IMR-90 (cell line): ENCODE measurements at regions not wholly inside any gene's neighbourhood (a gene's known extent, or its start where the extent isn't known, plus 50 kb on each side); places are given as distances from the start of the nearest gene placed in this dataset.

Source experiments
- ATAC-seq: fragments of 200-7000 bp; cut with Tn5 transposase; 2 replicates; pipeline ENCODE4 v1.9.1; 2020; ENCODE audit warnings: low read depth, mild to moderate bottlenecking, moderate library complexity
- BruUV-seq: library from RNA; stranded (reverse); fragments of 400-500 nt; replicated peaks from 2 replicates; lab custom pipeline; 2021; lab: Mats Ljungman, UMichigan
- CTCF ChIA-PET: fragments of 300-600 bp; formaldehyde crosslinking; extraction: SDS; loops from one replicate; lab custom pipeline; 2021; ENCODE audit warnings: antibody characterized with exemption; lab: Yijun Ruan, JAX
- POLR2A ChIA-PET: fragments of 300-600 bp; sonication (Branson Sonifier 250); formaldehyde crosslinking; loops from one replicate; lab custom pipeline; 2022; ENCODE audit warnings: antibody characterized with exemption; ENCODE audit not compliant: unreplicated experiment; lab: Charles Lee
- DNase-seq: peaks from one replicate; pipeline ENCODE4 v3.0.0; 2013
- H2AFZ ChIP-seq: replicated peaks from 2 replicates; pipeline ENCODE3; 2013; ENCODE audit warnings: low read length, mild to moderate bottlenecking; ENCODE audit not compliant: poor library complexity
- H2AK5ac ChIP-seq: 2 replicates; pipeline ENCODE4 v1.6.1; 2013; ENCODE audit warnings: low read depth, low read length, inconsistent platforms
- H2AK9ac ChIP-seq: replicated peaks from 2 replicates; pipeline ENCODE3; 2013; ENCODE audit warnings: mild to moderate bottlenecking, low read depth, low read length, moderate library complexity; ENCODE audit not compliant: poor library complexity
- H2BK120ac ChIP-seq: 2 replicates; pipeline ENCODE4 v1.6.1; 2013; ENCODE audit warnings: low read depth, low read length, inconsistent platforms
- H2BK15ac ChIP-seq: 3 replicates; pipeline ENCODE4 v1.6.1; 2013; ENCODE audit warnings: low read depth, low read length, inconsistent platforms
- H2BK20ac ChIP-seq: 2 replicates; pipeline ENCODE4 v1.6.1; 2013; ENCODE audit warnings: low read depth, mild to moderate bottlenecking, inconsistent platforms, low read length, moderate library complexity
- H2BK5ac ChIP-seq: 2 replicates; pipeline ENCODE4 v1.6.1; 2013; ENCODE audit warnings: mild to moderate bottlenecking, low read depth, low read length, inconsistent platforms; ENCODE audit not compliant: poor library complexity, severe bottlenecking
- H3K14ac ChIP-seq: replicated peaks from 2 replicates; pipeline ENCODE4 v1.6.1; 2013; ENCODE audit warnings: low read depth, low read length, inconsistent platforms
- H3K18ac ChIP-seq: 2 replicates; pipeline ENCODE4 v1.6.1; 2013; ENCODE audit warnings: low read depth, low read length, control low read depth
- H3K23ac ChIP-seq: 2 replicates; pipeline ENCODE4 v1.6.1; 2013; ENCODE audit warnings: low read depth, low read length, inconsistent platforms
- H3K27ac ChIP-seq: 2 replicates; pipeline ENCODE4 v1.5.1; 2013; ENCODE audit warnings: mild to moderate bottlenecking, control low read depth, low read length; ENCODE audit not compliant: insufficient read depth
- H3K27me3 ChIP-seq: 2 replicates; pipeline ENCODE4 v1.6.1; 2013; ENCODE audit warnings: low read length; ENCODE audit not compliant: control insufficient read depth, insufficient read depth
- H3K36me3 ChIP-seq: 2 replicates; pipeline ENCODE4 v1.6.1; 2013; ENCODE audit warnings: low read length, mixed read lengths; ENCODE audit not compliant: control insufficient read depth, insufficient read depth
- H3K4ac ChIP-seq: 2 replicates; pipeline ENCODE4 v1.6.1; 2013; ENCODE audit warnings: low read depth, low read length, inconsistent platforms
- H3K4me1 ChIP-seq: 2 replicates; pipeline ENCODE4 v1.6.1; 2013; ENCODE audit warnings: low read length, mixed read lengths; ENCODE audit not compliant: control insufficient read depth, insufficient read depth
- H3K4me2 ChIP-seq: 2 replicates; pipeline ENCODE4 v1.6.1; 2013; ENCODE audit warnings: low read depth, mild to moderate bottlenecking, control low read depth, low read length, moderate library complexity
- H3K4me3 ChIP-seq: 2 replicates; pipeline ENCODE4 v1.5.1; 2013; ENCODE audit warnings: low read depth, mild to moderate bottlenecking, control low read depth, low read length, moderate library complexity; ENCODE audit not compliant: insufficient read depth
- H3K56ac ChIP-seq: 2 replicates; pipeline ENCODE4 v1.6.1; 2013; ENCODE audit warnings: low read length, inconsistent platforms; ENCODE audit not compliant: insufficient read depth; ENCODE audit errors: extremely low read depth
- H3K79me1 ChIP-seq, 2 experiments: 2 replicates each; pipeline ENCODE4 v1.6.1; 2013; ENCODE audit warnings: low read length in 2 of 2, inconsistent platforms in 1 of 2, low read depth in 1 of 2
- H3K9ac ChIP-seq: 2 replicates; pipeline ENCODE4 v1.6.1; 2013; ENCODE audit warnings: low read depth, low read length, control low read depth
- H3K9me1 ChIP-seq: 2 replicates; pipeline ENCODE4 v1.6.1; 2013; ENCODE audit warnings: low read length, inconsistent platforms; ENCODE audit not compliant: insufficient read depth
- H3K9me3 ChIP-seq: 2 replicates; pipeline ENCODE4 v1.6.1; 2013; ENCODE audit warnings: low read length; ENCODE audit not compliant: control insufficient read depth, insufficient read depth
- H4K20me1 ChIP-seq: 2 replicates; pipeline ENCODE4 v1.6.1; 2013; ENCODE audit warnings: low read length, inconsistent platforms; ENCODE audit not compliant: insufficient read depth
- H4K5ac ChIP-seq: 2 replicates; pipeline ENCODE4 v1.6.1; 2013; ENCODE audit warnings: mild to moderate bottlenecking, low read depth, low read length, control low read depth
- H4K8ac ChIP-seq, 2 experiments: 2 replicates each; pipeline ENCODE4 v1.6.1; 2013; ENCODE audit warnings: low read depth in 2 of 2, low read length in 2 of 2, control low read depth in 1 of 2, inconsistent platforms in 1 of 2
- H4K91ac ChIP-seq: 2 replicates; pipeline ENCODE4 v1.6.1; 2013; ENCODE audit warnings: low read depth, low read length, inconsistent platforms; ENCODE audit not compliant: insufficient read depth
- CEBPB ChIP-seq: IDR thresholded peaks from 2 replicates; pipeline ENCODE4 v1.6.1; 2012; ENCODE audit warnings: low read depth, low read length, improper control_type of control experiment
- CHD1 ChIP-seq: IDR thresholded peaks from 2 replicates; pipeline ENCODE4 v1.6.1; 2012; ENCODE audit warnings: low read depth, low read length, improper control_type of control experiment
- ELK1 ChIP-seq: fragments of 150-350 bp; IDR thresholded peaks from 2 replicates; pipeline ENCODE4 v1.6.1; 2016; ENCODE audit warnings: low read depth, mild to moderate bottlenecking, low read length, moderate library complexity, borderline replicate concordance
- FOS ChIP-seq: fragments of 150-350 bp; IDR thresholded peaks from 2 replicates; pipeline ENCODE4 v1.6.1; 2016; ENCODE audit warnings: low read depth, low read length
- MAZ ChIP-seq: IDR thresholded peaks from 2 replicates; pipeline ENCODE4 v1.6.1; 2012; ENCODE audit warnings: low read depth, mild to moderate bottlenecking, low read length, improper control_type of control experiment, moderate library complexity, borderline replicate concordance
- MXI1 ChIP-seq: IDR thresholded peaks from 2 replicates; pipeline ENCODE4 v1.6.1; 2012; ENCODE audit warnings: low read depth, mild to moderate bottlenecking, low read length, moderate library complexity, borderline replicate concordance
- NFE2L2 ChIP-seq: fragments of 150-350 bp; IDR thresholded peaks from 2 replicates; pipeline ENCODE4 v1.6.1; 2016; ENCODE audit warnings: low read depth, mild to moderate bottlenecking, low read length
- POLR2A ChIP-seq: IDR thresholded peaks from 2 replicates; pipeline ENCODE4 v1.6.1; 2012; ENCODE audit warnings: mild to moderate bottlenecking, low read depth, low read length
- RAD21 ChIP-seq: IDR thresholded peaks from 2 replicates; pipeline ENCODE4 v1.6.1; 2012; ENCODE audit warnings: low read length, improper control_type of control experiment
- RCOR1 ChIP-seq: IDR thresholded peaks from 2 replicates; pipeline ENCODE4 v1.6.1; 2012; ENCODE audit warnings: mild to moderate bottlenecking, low read length, improper control_type of control experiment; ENCODE audit not compliant: insufficient replicate concordance
- RFX5 ChIP-seq: IDR thresholded peaks from 2 replicates; pipeline ENCODE4 v1.8.0; 2012; ENCODE audit warnings: low read depth, mild to moderate bottlenecking, low read length, moderate library complexity
- SMC3 ChIP-seq: fragments of 150-350 bp; IDR thresholded peaks from 2 replicates; pipeline ENCODE4 v1.6.1; 2016; ENCODE audit warnings: low read depth, mild to moderate bottlenecking, antibody characterized with exemption, low read length, moderate library complexity
- WGBS, 2 experiments: methylation state at CpG; one replicate each; pipeline versions ENCODE4 v1.1.5 to v1.1.7; 2013; ENCODE audit warnings: missing lambda C conversion rate in 2 of 2; ENCODE audit not compliant: insufficient read length in 1 of 2; ENCODE audit errors: extremely low coverage in 2 of 2; 5-methylcytosine and 5-hydroxymethylcytosine counted together
- dilution Hi-C: fragments of 300-500 bp; cut with HindIII; formaldehyde crosslinking; loops from one replicate; pipeline ENCODE4 v1.14.3; 2018; ENCODE audit warnings: low sequenced_read_pairs; ENCODE audit not compliant: unreplicated experiment
- in situ Hi-C: fragments of 300-500 bp; cut with MboI; formaldehyde crosslinking; loops from 3 replicates; pipeline ENCODE4 v1.14.3; 2019; ENCODE audit warnings: low sequenced_read_pairs, inconsistent platforms, mixed read lengths
- intact Hi-C: fragments of 100-400 bp; cut with micrococcal nuclease; formaldehyde crosslinking; loops from 2 replicates; pipeline ENCODE4 v1.10.0; 2022

- H3K9ac ChIP-seq = no peak overlapping the region
- no peak overlapping the region for H2AK9ac ChIP-seq
- H2AFZ ChIP-seq = no peak overlapping the region
- dilution Hi-C loops (no loop called here), intact Hi-C loops (loop anchor here (10.0 kb wide), 1 partner anchor 401 kb away; no protein-coding TSS in a partner anchor), in situ Hi-C loops (loop anchor here (5.0 to 25.0 kb wide), 4 partner anchors 341 to 1154 kb away; no protein-coding TSS in a partner anchor)
- peaks cover 2% of the 10 kb centered on the region; the same call in 1 of the 2 replicates for H3K4me1 ChIP-seq
- no peaks in the 10 kb centered on the region for H3K9me3 ChIP-seq
- H3K9me1 ChIP-seq = no peaks in the 10 kb centered on the region
- no peak overlapping the region for H4K91ac ChIP-seq
- H2BK120ac ChIP-seq = no peak overlapping the region
- H3K4me2 ChIP-seq = no peak overlapping the region
- no peak overlapping the region for H4K8ac ChIP-seq
- ChIA-PET POLR2A (no interaction called here), CTCF (no interaction called here)
- peaks cover 15% of the 10 kb centered on the region; the same call in 1 of the 2 replicates for H3K27me3 ChIP-seq
- no peak overlapping the region for H3K18ac ChIP-seq
- H2BK15ac ChIP-seq = no peak overlapping the region
- BruUV-seq = no TSS peak
- H3K79me1 ChIP-seq = no peaks in the 10 kb centered on the region
- no peak overlapping the region for H4K5ac ChIP-seq
- no peak overlapping the region for H2BK20ac ChIP-seq
- no peak overlapping the region for H3K23ac ChIP-seq
- no peak overlapping the region for H2BK5ac ChIP-seq
- H3K56ac ChIP-seq = no peak overlapping the region
- H3K27ac ChIP-seq = no peak overlapping the region
- H3K36me3 ChIP-seq = no peaks in the 10 kb centered on the region
- no peak overlapping the region for H3K14ac ChIP-seq
- no peak overlapping the region for H2AK5ac ChIP-seq
- DNase-seq (no peak), ATAC-seq (no peak)
- TF ChIP-seq SMC3 = no peak
- no peak for TF ChIP-seq ELK1
- TF ChIP-seq CEBPB = no peak
- TF ChIP-seq POLR2A = no peak
- no peak for TF ChIP-seq RAD21
- TF ChIP-seq MXI1 = no peak
- TF ChIP-seq RCOR1 = no peak
- no peak for TF ChIP-seq NFE2L2
- TF ChIP-seq FOS = no peak
- TF ChIP-seq MAZ = no peak
- TF ChIP-seq RFX5 = no peak
- TF ChIP-seq CHD1 = no peak
- no peak overlapping the region for H3K4me3 ChIP-seq
- WGBS, 2 experiments = 85% methylated on average over 11 of the region's 17 CpGs; no CpG with 5 or more reads in 1 of the 2 experiments
- no peak overlapping the region for H3K4ac ChIP-seq
- H4K20me1 ChIP-seq = no peaks in the 10 kb centered on the region
Observed at GRCh38 chr5:174315871-174316270, 270.4 kb downstream of the NSG2 start.
